ENCODE measurements at regions not wholly inside any gene's neighbourhood (a gene's known extent, or its start where the extent isn't known, plus 50 kb on each side); places are given as distances from the start of the nearest gene placed in this dataset.

DNA sequence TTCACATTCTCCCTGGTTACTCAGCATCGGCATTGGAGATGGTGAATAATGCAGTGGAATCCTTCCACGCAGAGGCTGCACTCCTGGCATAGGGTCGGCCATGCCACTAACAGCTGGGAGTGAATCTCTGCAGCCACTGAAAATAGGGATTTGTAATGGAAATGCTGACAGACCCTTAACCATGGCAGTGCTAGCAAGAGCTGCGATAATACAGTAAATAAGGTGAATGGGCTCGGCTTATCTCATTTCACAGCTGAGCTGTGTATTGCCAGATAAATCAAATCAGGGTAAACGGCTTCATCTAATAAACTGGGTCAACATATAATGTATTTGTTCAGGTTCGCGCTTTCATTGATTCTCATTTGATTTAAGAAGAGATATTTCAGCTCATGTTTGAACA lies 156.8 kb downstream of the SLC35B3 start:
- DNase-seq (ENCODE audit: extremely low spot score, insufficient read length, low read depth) = no peak

DNA sequence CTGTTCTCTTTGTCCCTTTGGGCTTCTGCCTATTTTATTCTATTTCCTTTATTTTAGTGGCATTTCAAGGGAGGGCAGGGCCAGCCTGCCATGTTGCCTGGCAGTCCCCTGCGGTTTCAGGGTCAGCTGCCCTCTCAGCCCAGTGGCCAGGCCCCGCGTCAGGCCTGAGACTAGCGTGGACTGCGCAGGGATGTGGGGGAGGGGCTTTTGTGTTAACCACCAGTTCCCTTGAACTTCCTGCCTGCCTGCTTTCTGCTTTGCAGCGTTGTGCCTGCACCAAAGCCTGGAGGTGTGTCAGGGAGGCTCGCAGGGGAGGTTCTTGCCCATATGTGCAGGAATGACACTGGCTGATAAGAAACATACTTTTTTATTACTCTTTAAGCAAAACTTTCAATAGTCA lies 157.6 kb downstream of the SLC35B3 start:
- DNase-seq (ENCODE audit: extremely low spot score, insufficient read length, low read depth) = no peak
- FAIRE-seq = no peak

More for the DNA sequence above, 156.8 kb downstream of the SLC35B3 start:
- FAIRE-seq = no peak

DNA sequence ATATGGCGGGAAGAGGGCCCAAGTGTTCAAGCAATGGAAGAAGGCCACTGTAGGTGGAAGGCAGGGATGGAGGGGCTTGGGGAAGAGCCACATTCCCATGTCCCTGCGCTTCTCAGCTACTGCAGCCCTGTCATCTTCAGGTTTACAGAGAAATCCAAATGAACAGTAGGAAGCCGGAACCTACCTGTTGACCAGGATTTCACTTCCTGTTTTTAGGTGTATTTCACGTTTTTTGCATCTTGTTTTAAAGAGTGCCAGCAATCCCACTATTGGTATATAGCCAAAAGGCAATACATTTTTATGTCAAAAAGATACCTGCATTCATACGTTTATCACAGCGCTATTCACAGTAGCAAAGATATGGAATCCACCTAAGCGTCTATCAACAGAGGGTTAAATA lies 159.2 kb downstream of the SLC35B3 start:
- FAIRE-seq = no peak

DNA sequence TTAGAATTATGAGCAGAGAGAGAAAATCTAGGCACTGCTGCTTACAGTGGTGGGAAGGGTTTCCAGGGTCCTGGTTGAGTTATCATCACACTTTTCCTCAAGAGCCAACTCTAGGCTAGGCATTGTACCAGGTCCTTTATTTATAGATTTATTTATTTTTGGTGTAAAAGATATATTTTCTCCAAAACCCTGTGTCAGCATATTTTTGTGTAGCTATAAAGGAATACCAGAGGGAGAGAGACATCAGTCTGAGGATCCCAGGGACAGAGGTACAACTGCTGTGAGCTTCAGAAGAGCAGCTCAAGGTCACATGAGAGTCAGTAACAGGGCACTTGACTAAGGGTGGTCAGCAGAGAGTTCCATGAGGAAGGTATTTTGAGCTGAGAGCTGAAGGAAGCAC lies 159.7 kb downstream of the SLC35B3 start:
- FAIRE-seq = no peak
- DNase-seq (ENCODE audit: extremely low spot score, insufficient read length, low read depth) = no peak

More for the DNA sequence above, 159.2 kb downstream of the SLC35B3 start:
- DNase-seq (ENCODE audit: extremely low spot score, insufficient read length, low read depth) = no peak

DNA sequence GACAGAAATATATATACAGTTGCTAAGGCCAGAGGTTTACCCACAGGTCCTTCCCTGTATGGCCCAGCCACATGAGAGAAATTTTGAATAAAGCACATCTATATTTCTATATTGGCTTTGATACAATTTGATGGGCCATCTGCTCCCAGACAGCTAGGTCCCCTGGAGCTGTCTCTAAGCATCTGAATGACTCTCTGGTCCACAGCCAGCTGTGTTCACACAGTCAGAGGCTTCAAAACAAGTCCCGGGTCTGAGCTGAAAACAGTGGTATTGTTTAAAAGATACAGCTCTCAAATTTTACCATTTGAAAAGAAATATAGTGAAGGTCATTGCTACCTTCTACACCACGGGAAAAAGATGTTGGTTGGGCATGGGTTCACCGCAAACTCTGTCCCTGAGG lies 161.1 kb downstream of the SLC35B3 start:
- FAIRE-seq = no peak
- DNase-seq (ENCODE audit: extremely low spot score, insufficient read length, low read depth) = no peak

DNA sequence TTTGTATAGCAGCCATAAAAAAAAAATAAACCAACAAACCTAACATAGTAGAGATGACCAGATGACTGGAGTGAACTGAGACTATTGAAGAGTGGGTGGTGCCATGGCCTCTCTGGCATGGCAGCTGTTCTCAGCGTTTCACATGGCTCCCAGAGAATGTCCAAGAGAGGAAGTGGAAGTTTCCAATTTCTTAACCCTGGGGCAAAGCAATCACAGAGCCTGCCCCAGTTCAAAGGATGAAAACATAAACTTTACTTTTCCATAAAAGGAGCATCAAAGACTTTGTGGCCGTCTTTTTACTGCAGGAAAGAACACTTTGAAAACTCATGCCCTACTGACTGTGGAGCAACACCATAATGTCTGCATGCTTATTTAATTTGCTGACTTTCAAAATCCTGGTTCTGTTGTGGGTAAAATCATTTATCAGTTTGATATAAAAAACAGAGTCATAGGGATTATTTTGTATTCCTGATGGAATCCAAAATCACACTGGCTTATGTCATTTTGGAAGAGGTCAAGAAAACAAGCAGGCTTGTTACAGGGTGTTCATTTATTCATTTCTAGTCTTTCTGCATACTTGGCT lies 165.4 kb downstream of the SLC35B3 start:
- FAIRE-seq = no peak
- DNase-seq (ENCODE audit: extremely low spot score, insufficient read length, low read depth) = no peak

DNA sequence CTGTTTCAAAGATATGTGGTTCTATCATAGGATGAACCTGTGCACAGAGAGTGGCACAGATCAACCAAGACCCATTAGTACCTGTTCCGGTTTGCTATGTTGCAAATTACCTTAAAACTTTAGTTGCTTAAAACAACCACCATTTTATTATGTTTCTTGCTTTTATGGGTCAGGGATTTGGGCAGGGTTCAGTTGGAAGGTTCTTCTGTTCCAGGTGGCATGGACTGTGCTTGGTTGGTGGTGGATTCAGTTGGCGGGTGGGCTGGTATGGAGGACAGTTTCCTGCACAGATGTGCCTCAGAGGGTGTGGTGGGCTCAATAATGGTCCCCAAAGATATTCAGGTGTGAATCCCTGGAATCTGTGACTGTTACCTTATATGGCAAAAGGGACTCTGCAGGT lies 166.3 kb downstream of the SLC35B3 start:
- no peak for FAIRE-seq
- no peak for DNase-seq (ENCODE audit: extremely low spot score, insufficient read length, low read depth)

DNA sequence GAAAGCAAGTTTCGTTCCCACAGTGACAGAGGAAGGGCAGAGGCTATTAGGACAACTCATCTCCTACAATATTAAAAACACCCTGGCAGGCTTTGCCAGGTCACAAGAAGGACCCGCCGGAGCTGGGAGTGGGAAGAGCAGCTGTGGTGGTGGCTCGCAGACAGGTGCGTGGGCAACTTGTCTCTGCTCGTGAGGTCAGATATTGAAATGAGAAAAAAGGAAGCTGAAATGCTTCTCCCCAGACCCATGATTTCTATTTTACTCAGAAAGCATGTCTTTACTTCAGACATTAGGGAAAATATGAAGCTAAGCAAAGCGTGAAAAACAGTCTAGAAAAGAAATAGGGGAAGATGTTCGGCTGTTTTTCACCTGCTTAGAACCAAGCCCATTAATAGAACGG lies 166.3 kb upstream of the EEF1E1 start:
- no peak for FAIRE-seq
- no peak for DNase-seq (ENCODE audit: extremely low spot score, insufficient read length, low read depth)

DNA sequence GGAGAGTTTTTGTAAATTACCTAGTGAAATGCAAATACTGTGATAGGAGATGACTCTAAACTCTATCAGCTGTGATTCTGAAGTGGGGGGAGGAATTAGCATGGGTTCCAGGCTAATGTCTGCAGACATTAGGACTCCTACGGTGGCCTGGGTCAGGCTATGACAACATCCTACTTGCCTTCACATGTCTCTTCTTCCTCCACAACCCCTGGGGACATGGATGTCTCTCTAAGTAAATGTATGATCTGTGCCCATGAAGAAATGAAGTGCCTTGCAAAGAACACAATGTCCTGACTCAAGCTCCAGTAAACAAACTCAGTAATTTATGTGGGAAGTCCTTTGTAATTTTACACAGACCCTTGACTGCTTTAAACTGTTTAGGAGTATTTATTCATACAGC lies 165.8 kb upstream of the EEF1E1 start:
- FAIRE-seq = no peak
- DNase-seq (ENCODE audit: extremely low spot score, insufficient read length, low read depth) = no peak

DNA sequence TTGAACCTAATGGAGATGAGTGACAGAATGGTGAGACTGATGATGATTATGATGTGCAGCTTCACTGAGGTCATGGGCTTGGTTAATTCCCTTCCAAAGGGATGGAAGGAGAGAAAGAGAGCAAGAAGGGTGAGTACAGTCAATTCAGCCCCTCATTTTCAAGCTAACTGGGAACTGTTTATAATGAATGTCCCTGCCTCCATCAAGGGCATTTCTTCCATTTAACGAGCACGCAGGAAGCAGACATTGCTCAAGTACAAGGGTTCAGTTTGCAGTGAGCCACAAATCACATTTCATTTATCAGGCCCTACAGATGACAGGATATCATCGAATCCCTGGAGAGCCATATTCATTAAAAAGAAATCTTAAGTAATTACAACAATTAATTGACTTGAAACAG lies 158.3 kb upstream of the EEF1E1 start:
- FAIRE-seq (no peak), DNase-seq (ENCODE audit: extremely low spot score, insufficient read length, low read depth) (no peak)

DNA sequence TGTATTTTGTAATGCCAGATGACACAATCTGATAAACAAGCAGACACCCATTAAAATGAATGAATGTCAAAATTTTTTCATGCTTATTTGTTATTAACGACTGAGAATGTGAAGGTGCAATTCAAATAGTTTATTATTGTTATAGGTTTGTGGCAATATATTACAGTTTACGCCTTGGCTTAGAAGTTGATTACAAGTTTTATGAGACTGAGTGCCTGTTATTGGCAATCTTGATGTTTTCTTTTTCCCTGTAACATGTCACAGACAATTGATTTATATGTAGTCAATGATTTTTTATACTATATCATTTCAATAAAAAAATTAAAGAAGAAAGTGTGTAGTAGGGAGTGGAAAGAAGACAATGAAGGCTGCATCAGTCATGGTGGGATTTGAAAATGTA lies 144.1 kb upstream of the EEF1E1 start:
- DNase-seq (ENCODE audit: extremely low spot score, insufficient read length, low read depth) = no peak
- FAIRE-seq = no peak

DNA sequence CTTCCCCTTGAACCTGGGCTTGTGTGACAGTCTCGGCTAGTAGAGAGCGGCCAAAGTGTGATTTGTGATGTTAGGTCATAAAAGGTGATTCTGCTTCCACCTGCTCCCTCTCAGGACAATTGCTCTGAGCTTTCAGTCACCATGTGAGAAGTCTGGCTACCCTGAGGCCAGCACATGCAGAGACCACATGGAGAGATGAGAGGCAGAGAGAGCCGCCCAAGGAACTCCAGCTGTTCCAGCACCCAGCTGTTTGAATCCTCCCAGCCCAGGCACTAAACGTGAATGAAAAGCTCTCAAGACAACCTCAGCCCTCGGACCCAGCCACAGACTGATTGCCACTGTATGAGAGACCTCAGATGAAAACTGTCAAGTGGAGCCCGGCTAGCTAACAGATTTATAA lies 143.4 kb upstream of the EEF1E1 start:
- DNase-seq (ENCODE audit: extremely low spot score, insufficient read length, low read depth) (no peak), FAIRE-seq (no peak)

DNA sequence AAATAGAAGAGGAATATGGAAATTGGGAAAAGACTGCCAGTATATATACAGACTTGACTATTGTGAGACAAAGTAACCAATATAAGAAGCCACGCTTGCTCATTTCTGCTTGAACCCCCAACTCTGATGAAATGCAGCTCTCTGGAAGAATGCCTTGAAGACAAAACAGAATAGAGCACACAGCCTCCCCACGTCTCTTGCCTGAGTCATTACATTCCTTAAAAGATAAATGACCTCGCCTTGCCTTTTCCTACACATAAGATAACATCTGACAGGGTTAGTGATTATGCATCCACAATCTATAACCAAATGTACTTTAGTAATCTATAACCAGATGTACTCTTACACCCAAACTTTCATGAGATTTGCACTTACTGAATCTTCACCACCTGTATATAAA lies 141.1 kb upstream of the EEF1E1 start:
- FAIRE-seq = no peak
- DNase-seq (ENCODE audit: extremely low spot score, insufficient read length, low read depth) = no peak

DNA sequence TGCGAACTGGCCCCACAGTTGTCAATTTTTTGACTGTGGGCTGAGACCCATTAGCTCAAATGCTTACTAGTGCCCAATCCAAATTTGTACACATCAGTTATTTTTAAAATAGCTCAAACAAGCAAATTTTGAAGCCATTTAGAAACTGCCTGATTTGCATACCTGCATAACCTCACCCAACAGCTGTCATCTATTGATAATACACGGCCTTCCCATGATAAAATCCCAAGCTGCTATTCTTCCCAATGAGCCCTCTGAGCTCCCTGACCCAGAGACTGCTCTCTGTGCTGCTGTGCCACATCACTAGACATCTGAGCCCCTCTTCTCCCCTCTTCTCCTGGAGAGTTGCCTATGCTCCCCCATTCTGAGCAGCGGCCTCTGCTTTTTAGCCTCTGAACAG lies 140.5 kb upstream of the EEF1E1 start:
- no peak for DNase-seq (ENCODE audit: extremely low spot score, insufficient read length, low read depth)
- FAIRE-seq = no peak

DNA sequence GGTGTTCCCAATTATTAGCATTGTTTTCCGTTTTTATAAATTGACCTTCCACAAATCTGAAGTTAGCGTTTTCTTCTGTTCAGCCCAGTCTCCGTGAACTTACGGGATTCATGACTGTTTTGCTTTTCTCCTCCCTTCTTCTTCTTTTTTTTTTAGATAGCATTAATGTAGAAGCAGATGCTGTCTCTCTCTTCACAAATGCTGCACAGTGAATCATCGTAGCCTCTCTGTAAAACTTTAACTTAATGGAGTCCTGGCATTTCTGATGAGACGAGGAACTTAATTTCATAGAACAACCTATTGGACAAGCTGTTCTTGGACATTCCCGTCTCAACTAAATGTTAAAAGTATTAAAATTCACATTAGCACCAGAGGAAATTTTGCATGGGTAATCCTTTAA lies 138.0 kb upstream of the EEF1E1 start:
- FAIRE-seq = no peak
- no peak for DNase-seq (ENCODE audit: extremely low spot score, insufficient read length, low read depth)

DNA sequence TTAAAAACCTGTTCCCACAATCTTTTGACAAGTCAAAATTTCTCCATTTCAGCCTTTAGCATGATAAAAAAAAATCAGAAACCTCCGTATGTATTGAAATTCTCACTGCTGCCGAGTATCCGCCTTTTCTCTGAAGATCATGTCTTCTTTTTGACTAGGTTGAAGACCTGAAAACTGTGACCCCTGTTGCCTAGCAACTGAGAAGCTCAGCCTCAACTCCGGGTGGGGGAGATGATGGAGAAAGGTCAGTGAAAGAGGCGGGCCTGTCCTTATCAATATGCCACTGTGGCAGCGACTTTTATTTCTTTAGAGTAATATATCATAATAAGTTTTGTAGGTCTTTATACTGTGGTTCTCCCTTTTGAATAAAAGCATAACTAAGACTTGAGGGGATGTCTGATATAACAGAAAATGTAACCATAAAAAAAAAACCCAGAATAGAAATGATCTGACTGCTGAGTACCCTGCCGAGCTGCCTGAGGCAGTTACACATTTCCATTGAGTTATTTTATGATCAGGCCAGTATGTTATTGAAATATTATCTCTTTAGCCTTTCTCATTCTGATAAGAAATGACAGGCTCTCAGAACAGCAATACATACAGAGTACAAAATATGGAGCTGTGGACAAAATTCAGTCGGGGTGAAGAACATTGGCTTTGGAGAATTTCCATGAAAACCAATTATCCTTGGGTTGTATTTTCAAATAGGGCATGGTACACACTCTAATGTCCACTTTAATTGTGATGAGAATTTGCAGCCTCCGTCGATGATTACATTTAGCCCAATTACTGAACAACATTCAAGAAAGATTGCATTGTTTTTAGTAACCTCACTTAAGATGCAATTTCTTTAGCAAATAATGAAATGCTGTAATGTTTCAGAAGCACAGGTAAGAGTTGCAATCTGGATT lies 136.7 kb upstream of the EEF1E1 start:
- FAIRE-seq = no peak

DNA sequence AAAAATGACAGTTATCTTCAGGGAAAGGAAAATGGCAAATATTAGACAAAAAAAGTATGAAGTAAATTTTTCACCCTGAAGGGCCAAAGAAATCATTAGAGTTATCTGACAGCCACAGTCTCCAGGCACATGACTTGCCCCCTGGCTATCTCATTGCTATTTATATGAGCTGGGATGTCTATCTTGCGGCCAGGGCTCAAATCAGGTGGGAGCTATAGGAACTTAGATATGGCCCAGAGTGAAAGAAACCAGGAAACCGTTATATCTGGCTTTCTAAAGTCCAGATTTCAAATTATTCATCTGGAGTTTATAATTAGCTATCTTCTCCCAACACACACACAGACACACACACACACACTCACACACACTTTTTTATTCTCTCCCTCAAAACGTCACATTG lies 135.3 kb upstream of the EEF1E1 start:
- no peak for DNase-seq (ENCODE audit: extremely low spot score, insufficient read length, low read depth)
- FAIRE-seq = no peak

More for the DNA sequence above, 136.7 kb upstream of the EEF1E1 start:
- DNase-seq (ENCODE audit: extremely low spot score, insufficient read length, low read depth) = no peak

DNA sequence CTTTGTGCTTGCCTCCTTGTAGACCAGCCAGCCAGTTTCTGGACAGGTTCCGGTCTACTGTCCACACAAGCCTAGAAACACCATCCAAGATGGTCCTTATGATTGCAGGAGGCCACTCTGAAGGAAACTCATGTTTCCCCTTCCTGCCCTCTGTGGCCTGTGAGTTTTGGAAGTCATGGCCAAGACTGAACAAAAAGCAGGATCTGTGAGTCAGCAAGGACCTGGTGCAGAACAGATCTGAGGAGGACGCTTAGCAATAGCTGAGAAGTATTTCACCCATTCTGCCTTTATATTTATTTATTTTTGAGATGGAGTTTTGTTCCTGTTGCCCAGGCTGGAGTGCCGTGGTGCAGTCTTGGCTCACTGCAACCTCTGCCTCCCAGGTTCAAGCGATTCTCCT lies 134.6 kb upstream of the EEF1E1 start:
- DNase-seq (ENCODE audit: extremely low spot score, insufficient read length, low read depth) = no peak

DNA sequence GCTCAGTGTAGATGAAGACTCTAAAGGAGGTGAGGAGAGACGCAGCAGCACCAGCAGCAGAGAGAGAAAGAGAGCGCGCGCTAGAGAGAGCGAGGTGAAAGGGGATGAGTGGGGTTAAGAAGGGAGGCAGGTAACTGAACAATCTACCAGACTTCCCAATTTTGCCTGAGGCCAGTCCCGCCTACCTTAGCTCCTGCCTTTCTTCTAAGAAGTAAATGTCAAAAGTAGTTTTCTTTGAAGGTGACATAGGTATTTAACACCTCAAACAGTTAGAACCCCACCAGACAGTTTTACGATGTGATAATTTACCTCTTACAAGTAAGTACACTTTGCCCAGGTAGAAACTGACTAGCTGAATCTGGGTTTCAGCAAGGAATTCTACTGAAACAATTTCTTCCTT lies 132.0 kb upstream of the EEF1E1 start:
- FAIRE-seq (no peak), DNase-seq (ENCODE audit: extremely low spot score, insufficient read length, low read depth) (no peak)

More for the DNA sequence above, 134.6 kb upstream of the EEF1E1 start:
- FAIRE-seq = no peak

DNA sequence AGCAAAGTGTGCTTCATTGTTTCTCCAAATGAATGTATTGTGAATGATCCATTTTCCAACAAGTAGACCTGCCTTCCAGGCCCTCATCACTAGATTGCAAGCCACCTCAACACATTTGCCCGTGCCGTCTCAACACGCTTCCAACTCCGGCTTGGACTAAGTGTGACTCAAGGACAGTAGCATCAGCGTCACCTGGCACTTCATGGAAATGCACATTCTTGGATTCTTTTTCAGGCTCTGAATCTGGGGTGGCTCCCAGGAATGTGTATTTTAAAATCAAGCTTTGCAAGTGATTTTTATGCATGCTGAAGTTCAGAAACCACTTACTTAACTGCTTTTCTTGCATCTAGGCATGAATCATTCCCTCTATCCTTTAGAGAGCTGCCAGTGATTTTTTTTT lies 129.6 kb upstream of the EEF1E1 start:
- FAIRE-seq (no peak), DNase-seq (ENCODE audit: extremely low spot score, insufficient read length, low read depth) (no peak)

DNA sequence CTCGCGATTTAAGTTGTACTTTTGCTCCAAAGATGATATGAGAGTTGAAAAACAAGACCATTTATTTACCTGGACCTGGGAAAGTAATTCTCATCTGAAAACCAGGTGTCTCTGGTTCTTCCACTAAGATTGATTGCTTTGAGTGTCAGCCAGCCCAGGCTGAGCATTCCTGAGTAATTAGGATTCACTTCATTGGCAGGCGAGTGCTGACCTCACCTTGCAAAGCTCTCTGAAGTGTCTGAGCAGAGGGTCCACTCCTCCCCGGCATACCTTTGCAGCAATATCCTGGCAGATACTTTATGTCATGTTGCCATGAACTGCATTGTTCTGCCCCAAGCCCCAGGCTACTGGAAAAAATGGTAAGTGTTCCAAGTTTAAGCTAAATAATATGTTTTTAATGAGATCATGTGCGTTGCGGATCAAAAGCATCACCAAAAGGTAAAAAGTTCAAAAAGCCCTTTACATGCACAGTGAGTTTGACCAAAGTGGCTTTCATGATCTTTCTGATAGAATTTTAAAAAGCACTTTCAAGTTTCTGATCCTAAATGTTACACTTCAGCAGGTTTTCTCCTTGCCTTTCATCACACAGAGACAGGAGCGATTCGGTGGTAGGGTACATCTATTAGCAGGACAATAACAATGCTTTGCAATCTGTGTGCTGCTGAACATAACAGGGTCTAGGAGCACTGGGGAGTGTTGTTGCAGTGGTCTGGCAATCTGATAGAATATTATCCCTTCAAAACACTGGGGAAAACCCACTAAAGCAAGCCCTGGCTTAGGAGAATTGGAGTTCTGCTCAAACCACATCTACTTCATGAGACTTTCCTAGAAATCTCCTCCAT lies 127.8 kb upstream of the EEF1E1 start:
- FAIRE-seq (no peak), DNase-seq (ENCODE audit: extremely low spot score, insufficient read length, low read depth) (no peak)
